WTC11 (cell line): ENCODE measurements at regions not wholly inside any gene's neighbourhood (a gene's known extent, or its start where the extent isn't known, plus 50 kb on each side); places are given as distances from the start of the nearest gene placed in this dataset.

ENCODE experiments used
- ATAC-seq: fragments of 200-7000 bp; cut with Tn5 transposase; 2 replicates; pipeline ENCODE4 v1.10.0; 2021; ENCODE audit warnings: mild to moderate bottlenecking, moderate library complexity
- CTCF ChIA-PET: fragments of 300-600 bp; sonication (Branson Sonifier 250); formaldehyde crosslinking; loops from one replicate; lab custom pipeline; 2021; ENCODE audit warnings: antibody characterized with exemption; lab: Charles Lee
- POLR2A ChIA-PET: fragments of 350-600 bp; sonication (Branson Sonifier 250); formaldehyde crosslinking; loops from one replicate; lab custom pipeline; 2021; ENCODE audit warnings: antibody characterized with exemption; lab: Charles Lee
- DNase-seq: peaks from one replicate; pipeline ENCODE4 v3.0.0; 2021; ENCODE audit warnings: low spot score
- H3K27ac Mint-ChIP-seq: 2 replicates; pipeline ENCODE4 v1.8.0; 2021; ENCODE audit warnings: mixed read lengths
- H3K27me3 Mint-ChIP-seq: 2 replicates; pipeline ENCODE4 v1.8.0; 2021; ENCODE audit warnings: low read depth, mild to moderate bottlenecking, moderate library complexity, mixed read lengths
- H3K36me3 Mint-ChIP-seq: 2 replicates; pipeline ENCODE4 v1.8.0; 2021; ENCODE audit warnings: mixed read lengths
- H3K4me1 Mint-ChIP-seq: 2 replicates; pipeline ENCODE4 v1.8.0; 2022; ENCODE audit warnings: mixed read lengths
- H3K4me3 Mint-ChIP-seq: 2 replicates; pipeline ENCODE4 v1.8.0; 2021; ENCODE audit warnings: mild to moderate bottlenecking, moderate library complexity, mixed read lengths
- H3K9me3 Mint-ChIP-seq: 2 replicates; pipeline ENCODE4 v1.8.0; 2021; ENCODE audit warnings: mixed read lengths
- CBFB ChIP-seq: sonication (generic); formaldehyde crosslinking; IDR thresholded peaks from 2 replicates; pipeline ENCODE4 v1.8.1; 2022; ENCODE audit warnings: mild to moderate bottlenecking, low read depth, missing genetic modification reagents
- NR1H2 ChIP-seq: sonication (generic); formaldehyde crosslinking; IDR thresholded peaks from 2 replicates; pipeline ENCODE4 v1.9.0; 2021; ENCODE audit warnings: mild to moderate bottlenecking, moderate library complexity, missing genetic modification reagents
- NR2C2 ChIP-seq: sonication (generic); formaldehyde crosslinking; IDR thresholded peaks from 2 replicates; pipeline ENCODE4 v1.8.0; 2022; ENCODE audit warnings: mild to moderate bottlenecking, missing genetic modification reagents
- ZBTB21 ChIP-seq: sonication (generic); formaldehyde crosslinking; IDR thresholded peaks from 2 replicates; pipeline ENCODE4 v1.8.1; 2023; ENCODE audit warnings: mild to moderate bottlenecking, missing genetic modification reagents, borderline replicate concordance
- ZNF416 ChIP-seq: fragments of 250-450 bp; sonication (Bioruptor Pico); IDR thresholded peaks from 2 replicates; pipeline ENCODE4 v1.9.0; 2021; ENCODE audit warnings: mild to moderate bottlenecking, inconsistent platforms
- TF ChIP-seq, protein P1 (sequence below): fragments of 250-450 bp; sonication (Bioruptor Pico); IDR thresholded peaks from 2 replicates; pipeline ENCODE4 v1.9.0; 2021; ENCODE audit warnings: mild to moderate bottlenecking, borderline replicate concordance
- TF ChIP-seq, protein P2 (sequence below): sonication (generic); formaldehyde crosslinking; IDR thresholded peaks from 2 replicates; pipeline ENCODE4 v1.8.0; 2022; ENCODE audit warnings: mild to moderate bottlenecking, missing genetic modification reagents
- TF ChIP-seq, protein P3 (sequence below): fragments of 250-450 bp; sonication (Bioruptor Pico); conservative IDR thresholded peaks from 2 replicates; pipeline ENCODE4 v1.9.0; 2021; ENCODE audit warnings: mild to moderate bottlenecking
- TF ChIP-seq, protein P4 (sequence below): fragments of 200-600 bp; IDR thresholded peaks from 2 replicates; pipeline ENCODE4 v1.8.0; 2022; ENCODE audit warnings: antibody characterized with exemption
- TF ChIP-seq, protein P5 (sequence below): fragments of 250-450 bp; sonication (Bioruptor Pico); IDR thresholded peaks from 2 replicates; pipeline ENCODE4 v2.1.2; 2022; ENCODE audit warnings: mild to moderate bottlenecking, moderate library complexity
- TF ChIP-seq, protein P6 (sequence below): fragments of 250-450 bp; sonication (Bioruptor Pico); IDR thresholded peaks from 2 replicates; pipeline ENCODE4 v1.8.0; 2021; ENCODE audit warnings: mild to moderate bottlenecking
- TF ChIP-seq, protein P7 (sequence below): sonication (generic); formaldehyde crosslinking; IDR thresholded peaks from 2 replicates; pipeline ENCODE4 v1.8.1; 2023; ENCODE audit warnings: mild to moderate bottlenecking, moderate library complexity, missing genetic modification reagents
- TF ChIP-seq, protein P8 (sequence below): sonication (generic); formaldehyde crosslinking; IDR thresholded peaks from 2 replicates; pipeline ENCODE4 v1.8.1; 2022; ENCODE audit warnings: mild to moderate bottlenecking, moderate library complexity, missing genetic modification reagents
- TF ChIP-seq, protein P9 (sequence below): sonication (generic); formaldehyde crosslinking; IDR thresholded peaks from 2 replicates; pipeline ENCODE4 v1.8.1; 2023; ENCODE audit warnings: mild to moderate bottlenecking, missing genetic modification reagents, moderate library complexity
- TF ChIP-seq, protein P10 (sequence below): fragments of 250-450 bp; sonication (Bioruptor Pico); IDR thresholded peaks from 2 replicates; pipeline ENCODE4 v1.9.0; 2021; ENCODE audit warnings: moderate library complexity, mild to moderate bottlenecking, inconsistent platforms, borderline replicate concordance
- TF ChIP-seq, protein P11 (sequence below): sonication (generic); formaldehyde crosslinking; IDR thresholded peaks from 2 replicates; pipeline ENCODE4 v1.8.1; 2022; ENCODE audit warnings: mild to moderate bottlenecking, missing genetic modification reagents, moderate library complexity, borderline replicate concordance

DNA sequence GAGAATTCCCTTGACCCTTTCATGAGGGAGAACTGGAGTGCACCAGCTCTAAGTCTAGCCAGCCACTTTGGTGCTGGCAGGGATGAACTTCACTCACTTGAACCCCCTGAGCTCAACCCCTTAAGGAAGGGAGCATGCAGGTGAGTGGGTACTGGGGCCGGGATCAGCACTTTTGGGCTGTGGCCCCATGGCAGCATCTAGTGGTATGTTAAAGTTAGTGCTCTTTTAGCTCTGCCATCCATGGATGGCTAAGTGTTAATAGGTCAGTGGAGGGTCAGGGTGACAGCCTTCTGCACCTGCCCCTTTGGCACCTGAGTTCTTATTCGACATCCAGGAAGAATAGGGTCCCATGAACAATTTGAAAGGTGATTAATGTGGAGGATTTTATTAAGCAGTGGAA is 689.0 kb upstream of the FSHR start:
- TF ChIP-seq, protein P1, sequence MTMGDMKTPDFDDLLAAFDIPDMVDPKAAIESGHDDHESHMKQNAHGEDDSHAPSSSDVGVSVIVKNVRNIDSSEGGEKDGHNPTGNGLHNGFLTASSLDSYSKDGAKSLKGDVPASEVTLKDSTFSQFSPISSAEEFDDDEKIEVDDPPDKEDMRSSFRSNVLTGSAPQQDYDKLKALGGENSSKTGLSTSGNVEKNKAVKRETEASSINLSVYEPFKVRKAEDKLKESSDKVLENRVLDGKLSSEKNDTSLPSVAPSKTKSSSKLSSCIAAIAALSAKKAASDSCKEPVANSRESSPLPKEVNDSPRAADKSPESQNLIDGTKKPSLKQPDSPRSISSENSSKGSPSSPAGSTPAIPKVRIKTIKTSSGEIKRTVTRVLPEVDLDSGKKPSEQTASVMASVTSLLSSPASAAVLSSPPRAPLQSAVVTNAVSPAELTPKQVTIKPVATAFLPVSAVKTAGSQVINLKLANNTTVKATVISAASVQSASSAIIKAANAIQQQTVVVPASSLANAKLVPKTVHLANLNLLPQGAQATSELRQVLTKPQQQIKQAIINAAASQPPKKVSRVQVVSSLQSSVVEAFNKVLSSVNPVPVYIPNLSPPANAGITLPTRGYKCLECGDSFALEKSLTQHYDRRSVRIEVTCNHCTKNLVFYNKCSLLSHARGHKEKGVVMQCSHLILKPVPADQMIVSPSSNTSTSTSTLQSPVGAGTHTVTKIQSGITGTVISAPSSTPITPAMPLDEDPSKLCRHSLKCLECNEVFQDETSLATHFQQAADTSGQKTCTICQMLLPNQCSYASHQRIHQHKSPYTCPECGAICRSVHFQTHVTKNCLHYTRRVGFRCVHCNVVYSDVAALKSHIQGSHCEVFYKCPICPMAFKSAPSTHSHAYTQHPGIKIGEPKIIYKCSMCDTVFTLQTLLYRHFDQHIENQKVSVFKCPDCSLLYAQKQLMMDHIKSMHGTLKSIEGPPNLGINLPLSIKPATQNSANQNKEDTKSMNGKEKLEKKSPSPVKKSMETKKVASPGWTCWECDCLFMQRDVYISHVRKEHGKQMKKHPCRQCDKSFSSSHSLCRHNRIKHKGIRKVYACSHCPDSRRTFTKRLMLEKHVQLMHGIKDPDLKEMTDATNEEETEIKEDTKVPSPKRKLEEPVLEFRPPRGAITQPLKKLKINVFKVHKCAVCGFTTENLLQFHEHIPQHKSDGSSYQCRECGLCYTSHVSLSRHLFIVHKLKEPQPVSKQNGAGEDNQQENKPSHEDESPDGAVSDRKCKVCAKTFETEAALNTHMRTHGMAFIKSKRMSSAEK (CRISPR knock-in tag): no peak
- TF ChIP-seq, protein P2, sequence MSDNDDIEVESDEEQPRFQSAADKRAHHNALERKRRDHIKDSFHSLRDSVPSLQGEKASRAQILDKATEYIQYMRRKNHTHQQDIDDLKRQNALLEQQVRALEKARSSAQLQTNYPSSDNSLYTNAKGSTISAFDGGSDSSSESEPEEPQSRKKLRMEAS (CRISPR knock-in tag): no peak
- TF ChIP-seq, protein P3, sequence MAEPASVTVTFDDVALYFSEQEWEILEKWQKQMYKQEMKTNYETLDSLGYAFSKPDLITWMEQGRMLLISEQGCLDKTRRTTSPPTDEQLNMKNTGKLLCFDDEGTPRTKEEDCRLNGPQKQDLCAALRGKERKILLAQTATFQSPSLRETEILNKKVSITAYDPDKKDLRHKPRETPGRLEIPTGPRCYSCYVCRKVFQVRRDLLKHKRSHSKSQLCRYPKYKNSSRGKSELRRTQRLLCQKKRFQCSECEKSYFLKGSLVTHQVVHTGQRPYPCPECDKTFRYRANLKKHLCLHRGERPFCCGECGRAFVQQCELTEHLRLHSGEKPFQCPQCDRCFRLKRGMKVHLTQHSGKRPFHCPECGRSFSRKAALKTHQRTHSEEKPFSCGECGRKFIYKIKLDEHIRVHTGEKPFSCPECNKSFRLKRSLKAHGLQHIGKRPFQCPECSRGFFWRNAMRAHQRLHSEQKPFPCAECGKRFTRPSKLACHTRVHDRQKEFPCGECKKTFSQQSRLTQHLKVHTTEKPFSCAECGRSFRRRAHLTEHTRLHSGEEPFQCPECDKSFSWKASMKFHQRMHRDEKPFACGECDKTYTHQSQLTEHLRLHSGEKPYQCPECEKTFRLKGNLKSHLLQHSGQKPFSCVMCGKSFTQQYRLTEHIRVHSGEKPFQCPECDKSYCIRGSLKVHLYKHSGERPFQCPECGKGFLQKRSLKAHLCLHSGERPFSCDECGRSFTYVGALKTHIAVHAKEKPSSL: no peak
- TF ChIP-seq, protein P4, sequence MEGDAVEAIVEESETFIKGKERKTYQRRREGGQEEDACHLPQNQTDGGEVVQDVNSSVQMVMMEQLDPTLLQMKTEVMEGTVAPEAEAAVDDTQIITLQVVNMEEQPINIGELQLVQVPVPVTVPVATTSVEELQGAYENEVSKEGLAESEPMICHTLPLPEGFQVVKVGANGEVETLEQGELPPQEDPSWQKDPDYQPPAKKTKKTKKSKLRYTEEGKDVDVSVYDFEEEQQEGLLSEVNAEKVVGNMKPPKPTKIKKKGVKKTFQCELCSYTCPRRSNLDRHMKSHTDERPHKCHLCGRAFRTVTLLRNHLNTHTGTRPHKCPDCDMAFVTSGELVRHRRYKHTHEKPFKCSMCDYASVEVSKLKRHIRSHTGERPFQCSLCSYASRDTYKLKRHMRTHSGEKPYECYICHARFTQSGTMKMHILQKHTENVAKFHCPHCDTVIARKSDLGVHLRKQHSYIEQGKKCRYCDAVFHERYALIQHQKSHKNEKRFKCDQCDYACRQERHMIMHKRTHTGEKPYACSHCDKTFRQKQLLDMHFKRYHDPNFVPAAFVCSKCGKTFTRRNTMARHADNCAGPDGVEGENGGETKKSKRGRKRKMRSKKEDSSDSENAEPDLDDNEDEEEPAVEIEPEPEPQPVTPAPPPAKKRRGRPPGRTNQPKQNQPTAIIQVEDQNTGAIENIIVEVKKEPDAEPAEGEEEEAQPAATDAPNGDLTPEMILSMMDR: no peak
- TF ChIP-seq, protein P5, sequence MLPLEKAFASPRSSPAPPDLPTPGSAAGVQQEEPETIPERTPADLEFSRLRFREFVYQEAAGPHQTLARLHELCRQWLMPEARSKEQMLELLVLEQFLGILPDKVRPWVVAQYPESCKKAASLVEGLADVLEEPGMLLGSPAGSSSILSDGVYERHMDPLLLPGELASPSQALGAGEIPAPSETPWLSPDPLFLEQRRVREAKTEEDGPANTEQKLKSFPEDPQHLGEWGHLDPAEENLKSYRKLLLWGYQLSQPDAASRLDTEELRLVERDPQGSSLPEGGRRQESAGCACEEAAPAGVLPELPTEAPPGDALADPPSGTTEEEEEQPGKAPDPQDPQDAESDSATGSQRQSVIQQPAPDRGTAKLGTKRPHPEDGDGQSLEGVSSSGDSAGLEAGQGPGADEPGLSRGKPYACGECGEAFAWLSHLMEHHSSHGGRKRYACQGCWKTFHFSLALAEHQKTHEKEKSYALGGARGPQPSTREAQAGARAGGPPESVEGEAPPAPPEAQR (CRISPR knock-in tag): no peak
- TF ChIP-seq, protein P6, sequence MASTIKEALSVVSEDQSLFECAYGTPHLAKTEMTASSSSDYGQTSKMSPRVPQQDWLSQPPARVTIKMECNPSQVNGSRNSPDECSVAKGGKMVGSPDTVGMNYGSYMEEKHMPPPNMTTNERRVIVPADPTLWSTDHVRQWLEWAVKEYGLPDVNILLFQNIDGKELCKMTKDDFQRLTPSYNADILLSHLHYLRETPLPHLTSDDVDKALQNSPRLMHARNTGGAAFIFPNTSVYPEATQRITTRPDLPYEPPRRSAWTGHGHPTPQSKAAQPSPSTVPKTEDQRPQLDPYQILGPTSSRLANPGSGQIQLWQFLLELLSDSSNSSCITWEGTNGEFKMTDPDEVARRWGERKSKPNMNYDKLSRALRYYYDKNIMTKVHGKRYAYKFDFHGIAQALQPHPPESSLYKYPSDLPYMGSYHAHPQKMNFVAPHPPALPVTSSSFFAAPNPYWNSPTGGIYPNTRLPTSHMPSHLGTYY (CRISPR knock-in tag): no peak
- TF ChIP-seq NR2C2 (CRISPR knock-in tag) (no peak), ZNF416 (no peak), CBFB (CRISPR knock-in tag) (no peak), NR1H2 (CRISPR knock-in tag) (no peak), ZBTB21 (CRISPR knock-in tag) (no peak)
- TF ChIP-seq, protein P7, sequence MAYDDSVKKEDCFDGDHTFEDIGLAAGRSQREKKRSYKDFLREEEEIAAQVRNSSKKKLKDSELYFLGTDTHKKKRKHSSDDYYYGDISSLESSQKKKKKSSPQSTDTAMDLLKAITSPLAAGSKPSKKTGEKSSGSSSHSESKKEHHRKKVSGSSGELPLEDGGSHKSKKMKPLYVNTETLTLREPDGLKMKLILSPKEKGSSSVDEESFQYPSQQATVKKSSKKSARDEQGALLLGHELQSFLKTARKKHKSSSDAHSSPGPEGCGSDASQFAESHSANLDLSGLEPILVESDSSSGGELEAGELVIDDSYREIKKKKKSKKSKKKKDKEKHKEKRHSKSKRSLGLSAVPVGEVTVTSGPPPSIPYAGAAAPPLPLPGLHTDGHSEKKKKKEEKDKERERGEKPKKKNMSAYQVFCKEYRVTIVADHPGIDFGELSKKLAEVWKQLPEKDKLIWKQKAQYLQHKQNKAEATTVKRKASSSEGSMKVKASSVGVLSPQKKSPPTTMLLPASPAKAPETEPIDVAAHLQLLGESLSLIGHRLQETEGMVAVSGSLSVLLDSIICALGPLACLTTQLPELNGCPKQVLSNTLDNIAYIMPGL: no peak
- TF ChIP-seq, protein P8, sequence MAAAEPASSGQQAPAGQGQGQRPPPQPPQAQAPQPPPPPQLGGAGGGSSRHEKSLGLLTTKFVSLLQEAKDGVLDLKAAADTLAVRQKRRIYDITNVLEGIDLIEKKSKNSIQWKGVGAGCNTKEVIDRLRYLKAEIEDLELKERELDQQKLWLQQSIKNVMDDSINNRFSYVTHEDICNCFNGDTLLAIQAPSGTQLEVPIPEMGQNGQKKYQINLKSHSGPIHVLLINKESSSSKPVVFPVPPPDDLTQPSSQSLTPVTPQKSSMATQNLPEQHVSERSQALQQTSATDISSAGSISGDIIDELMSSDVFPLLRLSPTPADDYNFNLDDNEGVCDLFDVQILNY: no peak
- TF ChIP-seq, protein P9, sequence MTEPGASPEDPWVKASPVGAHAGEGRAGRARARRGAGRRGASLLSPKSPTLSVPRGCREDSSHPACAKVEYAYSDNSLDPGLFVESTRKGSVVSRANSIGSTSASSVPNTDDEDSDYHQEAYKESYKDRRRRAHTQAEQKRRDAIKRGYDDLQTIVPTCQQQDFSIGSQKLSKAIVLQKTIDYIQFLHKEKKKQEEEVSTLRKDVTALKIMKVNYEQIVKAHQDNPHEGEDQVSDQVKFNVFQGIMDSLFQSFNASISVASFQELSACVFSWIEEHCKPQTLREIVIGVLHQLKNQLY: no peak
- TF ChIP-seq, protein P10, sequence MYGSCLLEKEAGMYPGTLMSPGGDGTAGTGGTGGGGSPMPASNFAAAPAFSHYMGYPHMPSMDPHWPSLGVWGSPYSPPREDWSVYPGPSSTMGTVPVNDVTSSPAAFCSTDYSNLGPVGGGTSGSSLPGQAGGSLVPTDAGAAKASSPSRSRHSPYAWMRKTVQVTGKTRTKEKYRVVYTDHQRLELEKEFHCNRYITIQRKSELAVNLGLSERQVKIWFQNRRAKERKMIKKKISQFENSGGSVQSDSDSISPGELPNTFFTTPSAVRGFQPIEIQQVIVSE: no peak
- TF ChIP-seq, protein P11, sequence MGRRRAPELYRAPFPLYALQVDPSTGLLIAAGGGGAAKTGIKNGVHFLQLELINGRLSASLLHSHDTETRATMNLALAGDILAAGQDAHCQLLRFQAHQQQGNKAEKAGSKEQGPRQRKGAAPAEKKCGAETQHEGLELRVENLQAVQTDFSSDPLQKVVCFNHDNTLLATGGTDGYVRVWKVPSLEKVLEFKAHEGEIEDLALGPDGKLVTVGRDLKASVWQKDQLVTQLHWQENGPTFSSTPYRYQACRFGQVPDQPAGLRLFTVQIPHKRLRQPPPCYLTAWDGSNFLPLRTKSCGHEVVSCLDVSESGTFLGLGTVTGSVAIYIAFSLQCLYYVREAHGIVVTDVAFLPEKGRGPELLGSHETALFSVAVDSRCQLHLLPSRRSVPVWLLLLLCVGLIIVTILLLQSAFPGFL (CRISPR knock-in tag): no peak
- TF ChIP-seq, all 79 proteins: peak for 0
- Mint-ChIP-seq H3K36me3 (0 out of 2 replicates have a peak, but pooled peaks cover 6% of the 10 kb centered on the region), H3K4me3 (no peak overlapping the region), H3K27me3 (no peaks in the 10 kb centered on the region), H3K27ac (no peak overlapping the region), H3K4me1 (peaks cover 16% of the 10 kb centered on the region), H3K9me3 (peaks cover 10% of the 10 kb centered on the region)
- DNase-seq (no peak), ATAC-seq (peak; percentile 81)
- CTCF ChIA-PET: interaction anchor here (1.1 to 1.3 kb wide), 2 partner anchors 51 to 73 kb away, joined by 3 to 10 read pairs; no protein-coding TSS in a partner anchor
- POLR2A ChIA-PET: no interaction called here
